Erythroblast (primary cell): ENCODE measurements at regions not wholly inside any gene's neighbourhood (a gene's known extent, or its start where the extent isn't known, plus 50 kb on each side); places are given as distances from the start of the nearest gene placed in this dataset.

ENCODE experiments used
- GATA1 ChIP-seq: IDR thresholded peaks from 2 replicates; pipeline ENCODE4 v1.6.1; 2011; ENCODE audit warnings: low read depth, mild to moderate bottlenecking, control low read depth, low read length, moderate library complexity
- POLR2A ChIP-seq: IDR thresholded peaks from 2 replicates; pipeline ENCODE4 v1.6.1; 2011; ENCODE audit warnings: mild to moderate bottlenecking, low read length

DNA sequence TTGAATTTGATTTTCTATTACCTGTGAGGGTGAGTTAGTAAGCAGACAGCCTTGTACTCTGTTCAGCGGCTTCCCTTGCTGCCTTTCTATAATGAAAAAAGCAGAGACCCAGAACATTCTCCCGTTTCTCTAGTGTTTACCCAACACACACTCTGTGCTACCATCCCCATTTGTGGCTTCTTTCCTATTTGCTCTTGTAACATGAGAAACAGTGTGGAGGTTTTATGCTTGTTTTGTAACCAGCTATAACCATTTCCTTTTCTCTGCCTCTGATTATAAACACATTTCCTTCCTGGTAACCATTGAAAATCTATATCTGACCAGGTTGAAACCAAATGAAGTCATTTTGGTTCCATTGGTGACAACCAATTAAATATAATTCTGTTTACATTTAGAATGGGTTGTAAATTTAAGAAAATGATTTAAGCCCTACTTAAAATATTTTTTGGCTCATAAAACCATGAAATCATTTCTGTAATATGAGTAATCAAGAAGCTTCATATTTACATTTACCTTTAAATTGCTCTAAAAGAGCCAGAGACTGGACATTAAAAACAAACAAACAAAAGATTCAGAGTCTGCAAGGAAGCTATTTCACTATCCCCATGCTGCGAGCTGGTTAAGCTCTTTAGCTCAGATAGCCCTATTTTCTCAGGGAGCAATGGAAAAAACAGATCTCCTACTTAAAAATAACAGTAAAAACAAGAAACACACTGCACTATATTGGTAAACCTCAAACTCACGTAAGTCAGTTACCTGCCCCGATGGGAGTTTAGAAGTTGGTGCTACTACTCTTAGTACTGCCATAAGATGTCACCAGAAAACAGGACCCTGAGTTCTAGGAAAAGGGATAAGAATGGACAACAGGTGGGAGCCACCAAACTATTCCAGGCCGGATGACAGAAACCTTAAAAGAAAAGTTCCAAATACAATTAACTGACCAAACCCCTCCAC, 206.5 kb upstream of the EEA1 start:
- TF ChIP-seq POLR2A (no peak), GATA1 (no peak)
